ENCODE measurements at regions not wholly inside any gene's neighbourhood (a gene's known extent, or its start where the extent isn't known, plus 50 kb on each side); places are given as distances from the start of the nearest gene placed in this dataset.

DNA sequence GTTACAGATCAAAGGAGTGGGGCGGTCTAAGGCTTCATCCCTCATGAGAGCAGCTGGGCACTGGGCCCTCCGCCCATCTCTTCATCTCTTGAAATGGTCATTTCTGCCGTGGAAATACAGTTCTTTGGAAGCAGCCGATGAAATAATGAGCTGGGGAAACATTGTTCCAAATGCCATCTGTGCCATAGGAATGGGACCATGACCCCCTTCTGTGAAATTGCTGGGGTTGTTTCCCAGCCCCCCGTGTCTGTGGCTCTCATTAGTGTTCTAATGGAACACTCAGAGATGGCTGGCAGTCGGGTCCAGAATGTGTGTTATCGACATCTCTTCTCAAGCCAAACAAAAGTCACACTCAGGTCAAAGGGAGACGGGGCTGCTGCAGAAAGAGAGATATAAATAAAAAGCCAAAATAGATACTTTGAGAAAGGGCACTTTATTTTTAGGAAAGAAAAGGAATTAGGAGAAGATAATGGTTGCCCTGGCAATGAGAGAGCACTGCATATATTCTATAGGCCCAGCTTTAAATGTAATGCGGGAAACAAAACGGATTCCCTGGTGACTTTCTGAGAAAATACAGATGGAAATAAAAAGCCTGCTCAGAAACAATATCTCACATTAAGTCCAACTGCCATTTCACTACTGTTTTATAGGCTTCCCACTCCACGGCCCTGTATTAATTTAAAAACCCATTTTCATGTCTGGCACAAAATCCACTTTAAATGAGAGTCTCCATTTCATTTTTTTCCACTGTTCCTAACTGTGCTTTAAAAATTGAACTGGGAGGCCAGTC is 107.1 kb downstream of the TTC8 start:
- ChIA-PET POLR2A (no interaction called here), CTCF (interaction anchor here (1.4 kb wide), 1 partner anchor 14 kb away, joined by 6 read pairs; no protein-coding TSS in a partner anchor)
- DNase-seq (ENCODE audit: low spot score): no peak
- Mint-ChIP-seq H3K36me3 (peaks cover 3% of the 10 kb centered on the region; the same call in 1 of the 2 replicates), H3K27me3 (ENCODE audit: low read depth) (peaks cover 29% of the 10 kb centered on the region), H3K27ac (no peak overlapping the region), H3K4me3 (no peak overlapping the region), H3K9me3 (peaks cover 14% of the 10 kb centered on the region), H3K4me1 (no peaks in the 10 kb centered on the region)
- TF ChIP-seq RELA (CRISPR knock-in tag; IDR thresholded peaks at IDR 0.05; ENCODE audit: borderline replicate concordance): no peak
- no peak for TF ChIP-seq FOXP4 (CRISPR knock-in tag; IDR thresholded peaks at IDR 0.05)
- TF ChIP-seq, protein P1, sequence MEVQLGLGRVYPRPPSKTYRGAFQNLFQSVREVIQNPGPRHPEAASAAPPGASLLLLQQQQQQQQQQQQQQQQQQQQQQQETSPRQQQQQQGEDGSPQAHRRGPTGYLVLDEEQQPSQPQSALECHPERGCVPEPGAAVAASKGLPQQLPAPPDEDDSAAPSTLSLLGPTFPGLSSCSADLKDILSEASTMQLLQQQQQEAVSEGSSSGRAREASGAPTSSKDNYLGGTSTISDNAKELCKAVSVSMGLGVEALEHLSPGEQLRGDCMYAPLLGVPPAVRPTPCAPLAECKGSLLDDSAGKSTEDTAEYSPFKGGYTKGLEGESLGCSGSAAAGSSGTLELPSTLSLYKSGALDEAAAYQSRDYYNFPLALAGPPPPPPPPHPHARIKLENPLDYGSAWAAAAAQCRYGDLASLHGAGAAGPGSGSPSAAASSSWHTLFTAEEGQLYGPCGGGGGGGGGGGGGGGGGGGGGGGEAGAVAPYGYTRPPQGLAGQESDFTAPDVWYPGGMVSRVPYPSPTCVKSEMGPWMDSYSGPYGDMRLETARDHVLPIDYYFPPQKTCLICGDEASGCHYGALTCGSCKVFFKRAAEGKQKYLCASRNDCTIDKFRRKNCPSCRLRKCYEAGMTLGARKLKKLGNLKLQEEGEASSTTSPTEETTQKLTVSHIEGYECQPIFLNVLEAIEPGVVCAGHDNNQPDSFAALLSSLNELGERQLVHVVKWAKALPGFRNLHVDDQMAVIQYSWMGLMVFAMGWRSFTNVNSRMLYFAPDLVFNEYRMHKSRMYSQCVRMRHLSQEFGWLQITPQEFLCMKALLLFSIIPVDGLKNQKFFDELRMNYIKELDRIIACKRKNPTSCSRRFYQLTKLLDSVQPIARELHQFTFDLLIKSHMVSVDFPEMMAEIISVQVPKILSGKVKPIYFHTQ (CRISPR knock-in tag; IDR thresholded peaks at IDR 0.05): no peak
- TF ChIP-seq ATF2 (CRISPR knock-in tag; IDR thresholded peaks at IDR 0.05; ENCODE audit: borderline replicate concordance, low read depth): no peak
- no peak for TF ChIP-seq HMGA2 (CRISPR knock-in tag; IDR thresholded peaks at IDR 0.05)
- no peak for TF ChIP-seq GTF2I (CRISPR knock-in tag; conservative IDR thresholded peaks at IDR 0.05)
- TF ChIP-seq, protein P2, sequence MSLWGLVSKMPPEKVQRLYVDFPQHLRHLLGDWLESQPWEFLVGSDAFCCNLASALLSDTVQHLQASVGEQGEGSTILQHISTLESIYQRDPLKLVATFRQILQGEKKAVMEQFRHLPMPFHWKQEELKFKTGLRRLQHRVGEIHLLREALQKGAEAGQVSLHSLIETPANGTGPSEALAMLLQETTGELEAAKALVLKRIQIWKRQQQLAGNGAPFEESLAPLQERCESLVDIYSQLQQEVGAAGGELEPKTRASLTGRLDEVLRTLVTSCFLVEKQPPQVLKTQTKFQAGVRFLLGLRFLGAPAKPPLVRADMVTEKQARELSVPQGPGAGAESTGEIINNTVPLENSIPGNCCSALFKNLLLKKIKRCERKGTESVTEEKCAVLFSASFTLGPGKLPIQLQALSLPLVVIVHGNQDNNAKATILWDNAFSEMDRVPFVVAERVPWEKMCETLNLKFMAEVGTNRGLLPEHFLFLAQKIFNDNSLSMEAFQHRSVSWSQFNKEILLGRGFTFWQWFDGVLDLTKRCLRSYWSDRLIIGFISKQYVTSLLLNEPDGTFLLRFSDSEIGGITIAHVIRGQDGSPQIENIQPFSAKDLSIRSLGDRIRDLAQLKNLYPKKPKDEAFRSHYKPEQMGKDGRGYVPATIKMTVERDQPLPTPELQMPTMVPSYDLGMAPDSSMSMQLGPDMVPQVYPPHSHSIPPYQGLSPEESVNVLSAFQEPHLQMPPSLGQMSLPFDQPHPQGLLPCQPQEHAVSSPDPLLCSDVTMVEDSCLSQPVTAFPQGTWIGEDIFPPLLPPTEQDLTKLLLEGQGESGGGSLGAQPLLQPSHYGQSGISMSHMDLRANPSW (CRISPR knock-in tag; conservative IDR thresholded peaks at IDR 0.05; ENCODE audit: low read depth): no peak
- no peak for TF ChIP-seq MXD4 (CRISPR knock-in tag; IDR thresholded peaks at IDR 0.05; ENCODE audit: borderline replicate concordance)
- TF ChIP-seq ZNF263 (CRISPR knock-in tag; IDR thresholded peaks at IDR 0.05; ENCODE audit: low read depth): no peak
- no peak for TF ChIP-seq ZBTB43 (CRISPR knock-in tag; IDR thresholded peaks at IDR 0.05)
- TF ChIP-seq, protein P3, sequence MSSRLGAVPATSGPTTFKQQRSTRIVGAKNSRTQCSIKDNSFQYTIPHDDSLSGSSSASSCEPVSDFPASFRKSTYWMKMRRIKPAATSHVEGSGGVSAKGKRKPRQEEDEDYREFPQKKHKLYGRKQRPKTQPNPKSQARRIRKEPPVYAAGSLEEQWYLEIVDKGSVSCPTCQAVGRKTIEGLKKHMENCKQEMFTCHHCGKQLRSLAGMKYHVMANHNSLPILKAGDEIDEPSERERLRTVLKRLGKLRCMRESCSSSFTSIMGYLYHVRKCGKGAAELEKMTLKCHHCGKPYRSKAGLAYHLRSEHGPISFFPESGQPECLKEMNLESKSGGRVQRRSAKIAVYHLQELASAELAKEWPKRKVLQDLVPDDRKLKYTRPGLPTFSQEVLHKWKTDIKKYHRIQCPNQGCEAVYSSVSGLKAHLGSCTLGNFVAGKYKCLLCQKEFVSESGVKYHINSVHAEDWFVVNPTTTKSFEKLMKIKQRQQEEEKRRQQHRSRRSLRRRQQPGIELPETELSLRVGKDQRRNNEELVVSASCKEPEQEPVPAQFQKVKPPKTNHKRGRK (CRISPR knock-in tag; IDR thresholded peaks at IDR 0.05; ENCODE audit: borderline replicate concordance): no peak
- TF ChIP-seq ZNF425 (CRISPR knock-in tag; conservative IDR thresholded peaks at IDR 0.05): no peak
- TF ChIP-seq GABPB1 (CRISPR knock-in tag; IDR thresholded peaks at IDR 0.05): no peak
- no peak for ATAC-seq
